Aorta (tissue), 5 donors: ENCODE measurements at regions not wholly inside any gene's neighbourhood (a gene's known extent, or its start where the extent isn't known, plus 50 kb on each side); places are given as distances from the start of the nearest gene placed in this dataset.
A peak's percentile ranks its signal among the peaks of the same experiment; 100 is the strongest.

Experiments used
- ATAC-seq: fragments of 200-7000 bp; cut with Tn5 transposase; one replicate; pipeline ENCODE4 v1.9.1; 2022; ENCODE audit warnings: moderate library complexity; ENCODE audit not compliant: low FRiP score
- DNase-seq, 2 donors: peaks; one replicate each; pipeline ENCODE4 v3.0.0-alpha.2; 2020
- H3K27ac ChIP-seq, 2 donors: one replicate each; pipeline ENCODE4 v1.5.1; 2013; ENCODE audit warnings: low read length in 2 of 2, mild to moderate bottlenecking in 2 of 2, moderate library complexity in 2 of 2, control low read depth in 1 of 2, inconsistent platforms in 1 of 2, low read depth in 1 of 2
- H3K27me3 ChIP-seq, 2 donors: one replicate each; pipeline ENCODE4 v1.6.1; 2013; ENCODE audit warnings: control low read depth in 1 of 2, low read length in 1 of 2, mild to moderate bottlenecking in 1 of 2, moderate library complexity in 1 of 2; ENCODE audit not compliant: insufficient read depth in 2 of 2, control insufficient read depth in 1 of 2
- H3K36me3 ChIP-seq, 2 donors: one replicate each; pipeline ENCODE4 v1.6.1; 2013; ENCODE audit warnings: control low read depth in 1 of 2, low read length in 1 of 2, mild to moderate bottlenecking in 1 of 2; ENCODE audit not compliant: insufficient read depth in 2 of 2, control insufficient read depth in 1 of 2
- H3K4me1 ChIP-seq, 2 donors: one replicate each; pipeline ENCODE4 v1.6.1; 2013; ENCODE audit warnings: low read length in 2 of 2, control low read depth in 1 of 2, mild to moderate bottlenecking in 1 of 2, moderate library complexity in 1 of 2; ENCODE audit not compliant: insufficient read depth in 2 of 2, control insufficient read depth in 1 of 2
- H3K4me3 ChIP-seq, 2 donors: one replicate each; pipeline ENCODE4 v1.5.1; 2013; ENCODE audit warnings: low read length in 2 of 2, control low read depth in 1 of 2, mild to moderate bottlenecking in 1 of 2
- H3K9me3 ChIP-seq: one replicate; pipeline ENCODE4 v1.6.1; 2013; ENCODE audit warnings: mild to moderate bottlenecking, low read length; ENCODE audit not compliant: control insufficient read depth
- WGBS, 2 donors: extraction: QIAGEN DNeasy Blood & Tissue Kit; methylation state at CpG; one replicate each; pipeline ENCODE4 v1.1.7; 2013; 5-methylcytosine and 5-hydroxymethylcytosine counted together
- intact Hi-C, 2 donors: fragments of 100-400 bp; cut with DNase I; formaldehyde crosslinking; loops; one replicate each; pipeline versions ENCODE4 v1.14.2 to v1.15.0; 2022
- donor health status: healthy with polysubstance abuse.
- donor health status: Bipolar disorder and iron deficiency.
- donor health status: DM: no; HTN: no; CAD: no.
- donor health status: DM: no; HTN: no; CAD: no.
- donor health status: DM: yes; HTN: yes; CAD: no.

DNA sequence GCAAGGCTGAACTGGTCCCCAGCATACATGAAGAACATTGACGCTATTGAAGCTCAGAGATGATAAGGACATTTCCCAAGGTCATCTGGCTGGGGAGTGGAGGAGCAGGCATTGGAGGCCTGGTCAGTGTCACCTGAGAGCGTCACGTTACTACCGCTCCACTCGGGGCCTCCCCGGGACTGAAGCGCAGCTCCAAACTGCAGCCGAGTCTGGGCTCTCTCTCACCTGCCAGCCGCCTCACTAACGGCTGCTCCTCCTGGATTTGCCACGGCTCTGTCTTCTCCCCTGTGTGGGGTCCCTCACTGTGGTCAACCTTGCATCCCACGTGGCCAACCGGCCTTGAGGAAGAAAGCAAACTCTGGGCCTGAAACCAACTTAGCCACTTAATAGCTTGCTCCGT, 111.3 kb downstream of the ADSS2 start:
- intact Hi-C loops = no loop called here
- Histone ChIP-seq H3K27ac (no peak overlapping the region), H3K4me1 (no peaks in the 10 kb centered on the region), H3K36me3 (no peaks in the 10 kb centered on the region), H3K27me3 (no peaks in the 10 kb centered on the region), H3K4me3 (no peak overlapping the region), H3K9me3 (no peaks in the 10 kb centered on the region)
- no peak for DNase-seq
- 87 to 91% methylated on average over 14 of the region's 14 CpGs for whole genome bisulfite sequencing, 2 donors
- ATAC-seq = no peak

GRCh38 chr1:244341455-244342450, 110.0 kb downstream of the ADSS2 start:
- 51 to 59% methylated on average over 16 of the region's 16 CpGs for WGBS, 2 donors
- H3K9me3 ChIP-seq = no peaks in the 10 kb centered on the region
- H3K4me1 ChIP-seq = no peaks in the 10 kb centered on the region
- H3K27me3 ChIP-seq = no peaks in the 10 kb centered on the region
- H3K27ac ChIP-seq = no peak overlapping the region
- intact Hi-C loops = no loop called here
- DNase-seq = no peak
- no peaks in the 10 kb centered on the region for H3K36me3 ChIP-seq
- no peak for ATAC-seq
- H3K4me3 ChIP-seq = no peak overlapping the region

- Histone ChIP-seq H3K4me1 (peaks cover 0 to 2% of the 10 kb centered on the region in 2 donors), H3K9me3 (no peaks in the 10 kb centered on the region), H3K27me3 (no peaks in the 10 kb centered on the region), H3K36me3 (no peaks in the 10 kb centered on the region), H3K4me3 (no peak overlapping the region), H3K27ac (no peak overlapping the region)
- 83 to 87% methylated on average over 6 of the region's 6 CpGs for WGBS, 2 donors
- intact Hi-C loops = no loop called here
- DNase-seq (no peak), ATAC-seq (no peak)
Measured at GRCh38 chr1:244344001-244344400, 107.7 kb downstream of the ADSS2 start.

- H3K9me3 ChIP-seq = no peaks in the 10 kb centered on the region
- WGBS, 2 donors = 35 to 43% methylated on average over 6 of the region's 6 CpGs
- no peak overlapping the region for H3K4me3 ChIP-seq
- intact Hi-C loops = no loop called here
- H3K27ac ChIP-seq = no peak overlapping the region
- H3K27me3 ChIP-seq = no peaks in the 10 kb centered on the region
- peaks cover 0 to 2% of the 10 kb centered on the region in 2 donors for H3K4me1 ChIP-seq
- DNase-seq (no peak), ATAC-seq (no peak)
- no peaks in the 10 kb centered on the region for H3K36me3 ChIP-seq
Measured at GRCh38 chr1:244346972-244347618, 104.6 kb downstream of the ADSS2 start.

- H3K9me3 ChIP-seq = no peaks in the 10 kb centered on the region
- no peaks in the 10 kb centered on the region for H3K36me3 ChIP-seq
- no peak overlapping the region for H3K27ac ChIP-seq
- H3K4me1 ChIP-seq = peaks cover 0 to 2% of the 10 kb centered on the region in 2 donors
- no peak overlapping the region for H3K4me3 ChIP-seq
- no peaks in the 10 kb centered on the region for H3K27me3 ChIP-seq
- DNase-seq (no peak), ATAC-seq (no peak)
- intact Hi-C loops = no loop called here
- 59 to 69% methylated on average over 3 of the region's 3 CpGs for WGBS, 2 donors
Measured at GRCh38 chr1:244347942-244348341, 103.8 kb downstream of the ADSS2 start.

GRCh38 chr1:244349103-244349531, 102.6 kb downstream of the ADSS2 start:
- no peak for DNase-seq
- Histone ChIP-seq H3K9me3 (no peaks in the 10 kb centered on the region), H3K36me3 (no peaks in the 10 kb centered on the region), H3K4me1 (peaks cover 0 to 2% of the 10 kb centered on the region in 2 donors), H3K27ac (no peak overlapping the region), H3K27me3 (no peaks in the 10 kb centered on the region), H3K4me3 (no peak overlapping the region)
- intact Hi-C loops = no loop called here
- 65 to 67% methylated on average over 8 of the region's 8 CpGs for WGBS, 2 donors
- ATAC-seq = peak; percentile 10

- Histone ChIP-seq H3K36me3 (no peaks in the 10 kb centered on the region), H3K27ac (no peak overlapping the region), H3K27me3 (no peaks in the 10 kb centered on the region), H3K4me3 (no peak overlapping the region), H3K9me3 (no peaks in the 10 kb centered on the region), H3K4me1 (peaks cover 0 to 2% of the 10 kb centered on the region in 2 donors)
- no peak for ATAC-seq
- intact Hi-C loops = no loop called here
- DNase-seq = no peak
- 52 to 60% methylated on average over 8 of the region's 8 CpGs for WGBS, 2 donors
Measured at GRCh38 chr1:244349581-244350001, 102.1 kb downstream of the ADSS2 start.

- intact Hi-C loops = no loop called here
- H3K27ac ChIP-seq = no peak overlapping the region
- DNase-seq = no peak
- no peaks in the 10 kb centered on the region for H3K27me3 ChIP-seq
- no peak overlapping the region for H3K4me3 ChIP-seq
- ATAC-seq = no peak
- peaks cover 0 to 2% of the 10 kb centered on the region in 2 donors for H3K4me1 ChIP-seq
- WGBS, 2 donors = 88 to 90% methylated on average over 6 of the region's 6 CpGs
- H3K9me3 ChIP-seq = no peaks in the 10 kb centered on the region
- no peaks in the 10 kb centered on the region for H3K36me3 ChIP-seq
Measured at GRCh38 chr1:244350027-244350426, 101.7 kb downstream of the ADSS2 start.
